IMR-90 (cell line): ENCODE measurements at regions not wholly inside any gene's neighbourhood (a gene's known extent, or its start where the extent isn't known, plus 50 kb on each side); places are given as distances from the start of the nearest gene placed in this dataset.

ENCODE experiments used
- ATAC-seq: fragments of 200-7000 bp; cut with Tn5 transposase; 2 replicates; pipeline ENCODE4 v1.9.1; 2020; ENCODE audit warnings: low read depth, mild to moderate bottlenecking, moderate library complexity
- BruUV-seq: library from RNA; stranded (reverse); fragments of 400-500 nt; replicated peaks from 2 replicates; lab custom pipeline; 2021; lab: Mats Ljungman, UMichigan
- CTCF ChIA-PET: fragments of 300-600 bp; formaldehyde crosslinking; extraction: SDS; loops from one replicate; lab custom pipeline; 2021; ENCODE audit warnings: antibody characterized with exemption; lab: Yijun Ruan, JAX
- POLR2A ChIA-PET: fragments of 300-600 bp; sonication (Branson Sonifier 250); formaldehyde crosslinking; loops from one replicate; lab custom pipeline; 2022; ENCODE audit warnings: antibody characterized with exemption; ENCODE audit not compliant: unreplicated experiment; lab: Charles Lee
- DNase-seq: peaks from one replicate; pipeline ENCODE4 v3.0.0; 2013
- H2AFZ ChIP-seq: replicated peaks from 2 replicates; pipeline ENCODE3; 2013; ENCODE audit warnings: low read length, mild to moderate bottlenecking; ENCODE audit not compliant: poor library complexity
- H2AK5ac ChIP-seq: 2 replicates; pipeline ENCODE4 v1.6.1; 2013; ENCODE audit warnings: low read depth, low read length, inconsistent platforms
- H2AK9ac ChIP-seq: replicated peaks from 2 replicates; pipeline ENCODE3; 2013; ENCODE audit warnings: mild to moderate bottlenecking, low read depth, low read length, moderate library complexity; ENCODE audit not compliant: poor library complexity
- H2BK120ac ChIP-seq: 2 replicates; pipeline ENCODE4 v1.6.1; 2013; ENCODE audit warnings: low read depth, low read length, inconsistent platforms
- H2BK15ac ChIP-seq: 3 replicates; pipeline ENCODE4 v1.6.1; 2013; ENCODE audit warnings: low read depth, low read length, inconsistent platforms
- H2BK20ac ChIP-seq: 2 replicates; pipeline ENCODE4 v1.6.1; 2013; ENCODE audit warnings: low read depth, mild to moderate bottlenecking, inconsistent platforms, low read length, moderate library complexity
- H2BK5ac ChIP-seq: 2 replicates; pipeline ENCODE4 v1.6.1; 2013; ENCODE audit warnings: mild to moderate bottlenecking, low read depth, low read length, inconsistent platforms; ENCODE audit not compliant: poor library complexity, severe bottlenecking
- H3K14ac ChIP-seq: replicated peaks from 2 replicates; pipeline ENCODE4 v1.6.1; 2013; ENCODE audit warnings: low read depth, low read length, inconsistent platforms
- H3K18ac ChIP-seq: 2 replicates; pipeline ENCODE4 v1.6.1; 2013; ENCODE audit warnings: low read depth, low read length, control low read depth
- H3K23ac ChIP-seq: 2 replicates; pipeline ENCODE4 v1.6.1; 2013; ENCODE audit warnings: low read depth, low read length, inconsistent platforms
- H3K27ac ChIP-seq: 2 replicates; pipeline ENCODE4 v1.5.1; 2013; ENCODE audit warnings: mild to moderate bottlenecking, control low read depth, low read length; ENCODE audit not compliant: insufficient read depth
- H3K27me3 ChIP-seq: 2 replicates; pipeline ENCODE4 v1.6.1; 2013; ENCODE audit warnings: low read length; ENCODE audit not compliant: control insufficient read depth, insufficient read depth
- H3K36me3 ChIP-seq: 2 replicates; pipeline ENCODE4 v1.6.1; 2013; ENCODE audit warnings: low read length, mixed read lengths; ENCODE audit not compliant: control insufficient read depth, insufficient read depth
- H3K4ac ChIP-seq: 2 replicates; pipeline ENCODE4 v1.6.1; 2013; ENCODE audit warnings: low read depth, low read length, inconsistent platforms
- H3K4me1 ChIP-seq: 2 replicates; pipeline ENCODE4 v1.6.1; 2013; ENCODE audit warnings: low read length, mixed read lengths; ENCODE audit not compliant: control insufficient read depth, insufficient read depth
- H3K4me2 ChIP-seq: 2 replicates; pipeline ENCODE4 v1.6.1; 2013; ENCODE audit warnings: low read depth, mild to moderate bottlenecking, control low read depth, low read length, moderate library complexity
- H3K4me3 ChIP-seq: 2 replicates; pipeline ENCODE4 v1.5.1; 2013; ENCODE audit warnings: low read depth, mild to moderate bottlenecking, control low read depth, low read length, moderate library complexity; ENCODE audit not compliant: insufficient read depth
- H3K56ac ChIP-seq: 2 replicates; pipeline ENCODE4 v1.6.1; 2013; ENCODE audit warnings: low read length, inconsistent platforms; ENCODE audit not compliant: insufficient read depth; ENCODE audit errors: extremely low read depth
- H3K79me1 ChIP-seq, 2 experiments: 2 replicates each; pipeline ENCODE4 v1.6.1; 2013; ENCODE audit warnings: low read length in 2 of 2, inconsistent platforms in 1 of 2, low read depth in 1 of 2
- H3K9ac ChIP-seq: 2 replicates; pipeline ENCODE4 v1.6.1; 2013; ENCODE audit warnings: low read depth, low read length, control low read depth
- H3K9me1 ChIP-seq: 2 replicates; pipeline ENCODE4 v1.6.1; 2013; ENCODE audit warnings: low read length, inconsistent platforms; ENCODE audit not compliant: insufficient read depth
- H3K9me3 ChIP-seq: 2 replicates; pipeline ENCODE4 v1.6.1; 2013; ENCODE audit warnings: low read length; ENCODE audit not compliant: control insufficient read depth, insufficient read depth
- H4K20me1 ChIP-seq: 2 replicates; pipeline ENCODE4 v1.6.1; 2013; ENCODE audit warnings: low read length, inconsistent platforms; ENCODE audit not compliant: insufficient read depth
- H4K5ac ChIP-seq: 2 replicates; pipeline ENCODE4 v1.6.1; 2013; ENCODE audit warnings: mild to moderate bottlenecking, low read depth, low read length, control low read depth
- H4K8ac ChIP-seq, 2 experiments: 2 replicates each; pipeline ENCODE4 v1.6.1; 2013; ENCODE audit warnings: low read depth in 2 of 2, low read length in 2 of 2, control low read depth in 1 of 2, inconsistent platforms in 1 of 2
- H4K91ac ChIP-seq: 2 replicates; pipeline ENCODE4 v1.6.1; 2013; ENCODE audit warnings: low read depth, low read length, inconsistent platforms; ENCODE audit not compliant: insufficient read depth
- CHD1 ChIP-seq: IDR thresholded peaks from 2 replicates; pipeline ENCODE4 v1.6.1; 2012; ENCODE audit warnings: low read depth, low read length, improper control_type of control experiment
- FOS ChIP-seq: fragments of 150-350 bp; IDR thresholded peaks from 2 replicates; pipeline ENCODE4 v1.6.1; 2016; ENCODE audit warnings: low read depth, low read length
- MAZ ChIP-seq: IDR thresholded peaks from 2 replicates; pipeline ENCODE4 v1.6.1; 2012; ENCODE audit warnings: low read depth, mild to moderate bottlenecking, low read length, improper control_type of control experiment, moderate library complexity, borderline replicate concordance
- MXI1 ChIP-seq: IDR thresholded peaks from 2 replicates; pipeline ENCODE4 v1.6.1; 2012; ENCODE audit warnings: low read depth, mild to moderate bottlenecking, low read length, moderate library complexity, borderline replicate concordance
- NFE2L2 ChIP-seq: fragments of 150-350 bp; IDR thresholded peaks from 2 replicates; pipeline ENCODE4 v1.6.1; 2016; ENCODE audit warnings: low read depth, mild to moderate bottlenecking, low read length
- POLR2A ChIP-seq: IDR thresholded peaks from 2 replicates; pipeline ENCODE4 v1.6.1; 2012; ENCODE audit warnings: mild to moderate bottlenecking, low read depth, low read length
- RAD21 ChIP-seq: IDR thresholded peaks from 2 replicates; pipeline ENCODE4 v1.6.1; 2012; ENCODE audit warnings: low read length, improper control_type of control experiment
- RFX5 ChIP-seq: IDR thresholded peaks from 2 replicates; pipeline ENCODE4 v1.8.0; 2012; ENCODE audit warnings: low read depth, mild to moderate bottlenecking, low read length, moderate library complexity
- SMC3 ChIP-seq: fragments of 150-350 bp; IDR thresholded peaks from 2 replicates; pipeline ENCODE4 v1.6.1; 2016; ENCODE audit warnings: low read depth, mild to moderate bottlenecking, antibody characterized with exemption, low read length, moderate library complexity
- whole genome bisulfite sequencing, 2 experiments: methylation state at CpG; one replicate each; pipeline versions ENCODE4 v1.1.5 to v1.1.7; 2013; ENCODE audit warnings: missing lambda C conversion rate in 2 of 2; ENCODE audit not compliant: insufficient read length in 1 of 2; ENCODE audit errors: extremely low coverage in 2 of 2; 5-methylcytosine and 5-hydroxymethylcytosine counted together
- dilution Hi-C: fragments of 300-500 bp; cut with HindIII; formaldehyde crosslinking; loops from one replicate; pipeline ENCODE4 v1.14.3; 2018; ENCODE audit warnings: low sequenced_read_pairs; ENCODE audit not compliant: unreplicated experiment
- in situ Hi-C: fragments of 300-500 bp; cut with MboI; formaldehyde crosslinking; loops from 3 replicates; pipeline ENCODE4 v1.14.3; 2019; ENCODE audit warnings: low sequenced_read_pairs, inconsistent platforms, mixed read lengths
- intact Hi-C: fragments of 100-400 bp; cut with micrococcal nuclease; formaldehyde crosslinking; loops from 2 replicates; pipeline ENCODE4 v1.10.0; 2022
- TF ChIP-seq, protein P1 (sequence below): fragments of 150-350 bp; IDR thresholded peaks from 2 replicates; pipeline ENCODE4 v1.6.1; 2017; ENCODE audit warnings: mild to moderate bottlenecking, antibody characterized with exemption, low read length, low read depth
- TF ChIP-seq, protein P2 (sequence below): conservative IDR thresholded peaks from 2 replicates; pipeline ENCODE4 v1.5.1; 2012; ENCODE audit warnings: mild to moderate bottlenecking, low read depth, low read length, improper control_type of control experiment
- TF ChIP-seq, protein P3 (sequence below): fragments of 150-350 bp; IDR thresholded peaks from 2 replicates; pipeline ENCODE4 v1.6.1; 2016; ENCODE audit warnings: low read depth, mild to moderate bottlenecking, low read length, moderate library complexity, borderline replicate concordance

DNA sequence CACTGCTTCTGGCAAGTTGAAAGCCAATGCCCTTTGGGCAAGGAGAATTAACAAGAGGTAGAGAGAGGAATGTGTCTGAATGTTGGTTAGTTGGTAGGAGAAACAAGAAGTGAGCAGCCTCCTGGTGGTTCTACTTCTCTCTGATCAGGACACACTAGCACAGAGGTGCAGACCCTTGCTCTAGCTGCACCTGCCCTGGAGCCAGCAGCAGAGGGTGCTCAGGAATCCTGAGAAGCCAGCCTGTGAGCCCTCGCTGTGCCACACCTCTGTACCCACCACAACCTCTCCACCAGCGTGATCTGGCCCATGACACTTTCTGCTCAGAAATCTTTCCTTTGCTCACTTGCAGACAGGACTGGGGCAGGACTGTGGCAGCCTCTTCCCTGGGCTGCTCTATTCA lies 364.7 kb downstream of the RPS24 start:
- intact Hi-C loops = no loop called here

More for the DNA sequence above, 364.7 kb downstream of the RPS24 start:
- no peaks in the 10 kb centered on the region for H3K9me3 ChIP-seq
- H2AK9ac ChIP-seq = no peak overlapping the region
- H3K27ac ChIP-seq = no peak overlapping the region
- WGBS, 2 experiments = 94% methylated on average over 2 of the region's 2 CpGs; no CpG with 5 or more reads in 1 of the 2 experiments
- H4K20me1 ChIP-seq = no peaks in the 10 kb centered on the region
- no peak overlapping the region for H3K4me3 ChIP-seq
- TF ChIP-seq, protein P1, sequence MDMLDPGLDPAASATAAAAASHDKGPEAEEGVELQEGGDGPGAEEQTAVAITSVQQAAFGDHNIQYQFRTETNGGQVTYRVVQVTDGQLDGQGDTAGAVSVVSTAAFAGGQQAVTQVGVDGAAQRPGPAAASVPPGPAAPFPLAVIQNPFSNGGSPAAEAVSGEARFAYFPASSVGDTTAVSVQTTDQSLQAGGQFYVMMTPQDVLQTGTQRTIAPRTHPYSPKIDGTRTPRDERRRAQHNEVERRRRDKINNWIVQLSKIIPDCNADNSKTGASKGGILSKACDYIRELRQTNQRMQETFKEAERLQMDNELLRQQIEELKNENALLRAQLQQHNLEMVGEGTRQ = no peak
- TF ChIP-seq RFX5 (no peak), MAZ (no peak), MXI1 (no peak), POLR2A (no peak), SMC3 (no peak), FOS (no peak), NFE2L2 (no peak), CHD1 (no peak), RAD21 (no peak)
- TF ChIP-seq, protein P2, sequence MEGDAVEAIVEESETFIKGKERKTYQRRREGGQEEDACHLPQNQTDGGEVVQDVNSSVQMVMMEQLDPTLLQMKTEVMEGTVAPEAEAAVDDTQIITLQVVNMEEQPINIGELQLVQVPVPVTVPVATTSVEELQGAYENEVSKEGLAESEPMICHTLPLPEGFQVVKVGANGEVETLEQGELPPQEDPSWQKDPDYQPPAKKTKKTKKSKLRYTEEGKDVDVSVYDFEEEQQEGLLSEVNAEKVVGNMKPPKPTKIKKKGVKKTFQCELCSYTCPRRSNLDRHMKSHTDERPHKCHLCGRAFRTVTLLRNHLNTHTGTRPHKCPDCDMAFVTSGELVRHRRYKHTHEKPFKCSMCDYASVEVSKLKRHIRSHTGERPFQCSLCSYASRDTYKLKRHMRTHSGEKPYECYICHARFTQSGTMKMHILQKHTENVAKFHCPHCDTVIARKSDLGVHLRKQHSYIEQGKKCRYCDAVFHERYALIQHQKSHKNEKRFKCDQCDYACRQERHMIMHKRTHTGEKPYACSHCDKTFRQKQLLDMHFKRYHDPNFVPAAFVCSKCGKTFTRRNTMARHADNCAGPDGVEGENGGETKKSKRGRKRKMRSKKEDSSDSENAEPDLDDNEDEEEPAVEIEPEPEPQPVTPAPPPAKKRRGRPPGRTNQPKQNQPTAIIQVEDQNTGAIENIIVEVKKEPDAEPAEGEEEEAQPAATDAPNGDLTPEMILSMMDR = no peak
- TF ChIP-seq, protein P3, sequence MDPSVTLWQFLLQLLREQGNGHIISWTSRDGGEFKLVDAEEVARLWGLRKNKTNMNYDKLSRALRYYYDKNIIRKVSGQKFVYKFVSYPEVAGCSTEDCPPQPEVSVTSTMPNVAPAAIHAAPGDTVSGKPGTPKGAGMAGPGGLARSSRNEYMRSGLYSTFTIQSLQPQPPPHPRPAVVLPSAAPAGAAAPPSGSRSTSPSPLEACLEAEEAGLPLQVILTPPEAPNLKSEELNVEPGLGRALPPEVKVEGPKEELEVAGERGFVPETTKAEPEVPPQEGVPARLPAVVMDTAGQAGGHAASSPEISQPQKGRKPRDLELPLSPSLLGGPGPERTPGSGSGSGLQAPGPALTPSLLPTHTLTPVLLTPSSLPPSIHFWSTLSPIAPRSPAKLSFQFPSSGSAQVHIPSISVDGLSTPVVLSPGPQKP = no peak
- peaks cover 44% of the 10 kb centered on the region for H3K27me3 ChIP-seq
- H3K4me2 ChIP-seq = no peak overlapping the region
- DNase-seq (no peak), ATAC-seq (no peak)
- no peak overlapping the region for H3K56ac ChIP-seq
- H4K5ac ChIP-seq = no peak overlapping the region
- no peak overlapping the region for H2BK5ac ChIP-seq
- no peak overlapping the region for H2BK120ac ChIP-seq
- no peak overlapping the region for H3K18ac ChIP-seq
- in situ Hi-C loops = no loop called here
- no peak overlapping the region for H2BK15ac ChIP-seq
- no peak overlapping the region for H3K9ac ChIP-seq
- no TSS peak for BruUV-seq
- no peak overlapping the region for H4K91ac ChIP-seq
- ChIA-PET CTCF (no interaction called here), POLR2A (no interaction called here)
- H3K36me3 ChIP-seq = no peaks in the 10 kb centered on the region
- H3K4ac ChIP-seq = no peak overlapping the region
- no peaks in the 10 kb centered on the region for H3K9me1 ChIP-seq
- H3K79me1 ChIP-seq = no peaks in the 10 kb centered on the region
- H2AFZ ChIP-seq = no peak overlapping the region
- no peak overlapping the region for H3K23ac ChIP-seq
- H4K8ac ChIP-seq = no peak overlapping the region
- dilution Hi-C loops = no loop called here
- no peak overlapping the region for H3K14ac ChIP-seq
- H2AK5ac ChIP-seq = no peak overlapping the region
- no peaks in the 10 kb centered on the region for H3K4me1 ChIP-seq
- no peak overlapping the region for H2BK20ac ChIP-seq
